Nucleus accumbens (tissue), 56 donors: ENCODE measurements at regions not wholly inside any gene's neighbourhood (a gene's known extent, or its start where the extent isn't known, plus 50 kb on each side); places are given as distances from the start of the nearest gene placed in this dataset.
A peak's percentile ranks its signal among the peaks of the same experiment; 100 is the strongest.

Experiments
- DNase-seq, 56 donors: peaks; one replicate each; lab custom pipeline; 2025; lab: John Stamatoyannopoulos, UW

- no peak for DNase-seq
Measured at GRCh38 chr3:54071601-54072000, 50.8 kb upstream of the CACNA2D3 start.

- no peak for DNase-seq
Measured at GRCh38 chr3:54069961-54070360, 52.4 kb upstream of the CACNA2D3 start.

GRCh38 chr3:54067055-54067698 is 55.2 kb upstream of the CACNA2D3 start:
- DNase-seq: peak in 2 of 56 donors; percentile 10

GRCh38 chr3:54066253-54066652 is 56.1 kb upstream of the CACNA2D3 start:
- DNase-seq: no peak

- no peak for DNase-seq
Measured at GRCh38 chr3:54065586-54065985, 56.8 kb upstream of the CACNA2D3 start.

- no peak for DNase-seq
Measured at GRCh38 chr3:54065140-54065539, 57.2 kb upstream of the CACNA2D3 start.

GRCh38 chr3:54064486-54064885 is 57.9 kb upstream of the CACNA2D3 start:
- DNase-seq: no peak

- no peak for DNase-seq
Measured at GRCh38 chr3:54062546-54062945, 59.8 kb upstream of the CACNA2D3 start.

GRCh38 chr3:54056521-54056920 is 65.8 kb upstream of the CACNA2D3 start:
- DNase-seq: no peak

- no peak for DNase-seq
Measured at GRCh38 chr3:54053882-54054281, 68.5 kb upstream of the CACNA2D3 start.

GRCh38 chr3:54053211-54053610 is 69.1 kb upstream of the CACNA2D3 start:
- no peak for DNase-seq

- DNase-seq: no peak
Measured at GRCh38 chr3:54047568-54047967, 74.8 kb upstream of the CACNA2D3 start.

GRCh38 chr3:54046641-54047214 is 75.6 kb upstream of the CACNA2D3 start:
- no peak for DNase-seq

- no peak for DNase-seq
Measured at GRCh38 chr3:54045061-54045815, 77.1 kb upstream of the CACNA2D3 start.

GRCh38 chr3:54042259-54042823 is 80.0 kb upstream of the CACNA2D3 start:
- no peak for DNase-seq

GRCh38 chr3:54040476-54040875 is 81.9 kb upstream of the CACNA2D3 start:
- no peak for DNase-seq

GRCh38 chr3:54038391-54038790 is 84.0 kb upstream of the CACNA2D3 start:
- no peak for DNase-seq

- no peak for DNase-seq
Measured at GRCh38 chr3:54036543-54036942, 85.8 kb upstream of the CACNA2D3 start.

- peak in 5 of 56 donors; percentile 3 to 20 (median 9) for DNase-seq
Measured at GRCh38 chr3:54034971-54035370, 87.4 kb upstream of the CACNA2D3 start.

- DNase-seq: no peak
Measured at GRCh38 chr3:54033761-54034160, 88.6 kb upstream of the CACNA2D3 start.

GRCh38 chr3:54032598-54032997 is 89.8 kb upstream of the CACNA2D3 start:
- no peak for DNase-seq

GRCh38 chr3:54028372-54028771 is 94.0 kb upstream of the CACNA2D3 start:
- DNase-seq: no peak
